ENCODE measurements at regions not wholly inside any gene's neighbourhood (a gene's known extent, or its start where the extent isn't known, plus 50 kb on each side); places are given as distances from the start of the nearest gene placed in this dataset.
"Not testable (repeated sequence)": the region's sequence is repeated elsewhere in the genome, so short reads cannot be mapped to it uniquely, and the experiment has no call there.

DNA sequence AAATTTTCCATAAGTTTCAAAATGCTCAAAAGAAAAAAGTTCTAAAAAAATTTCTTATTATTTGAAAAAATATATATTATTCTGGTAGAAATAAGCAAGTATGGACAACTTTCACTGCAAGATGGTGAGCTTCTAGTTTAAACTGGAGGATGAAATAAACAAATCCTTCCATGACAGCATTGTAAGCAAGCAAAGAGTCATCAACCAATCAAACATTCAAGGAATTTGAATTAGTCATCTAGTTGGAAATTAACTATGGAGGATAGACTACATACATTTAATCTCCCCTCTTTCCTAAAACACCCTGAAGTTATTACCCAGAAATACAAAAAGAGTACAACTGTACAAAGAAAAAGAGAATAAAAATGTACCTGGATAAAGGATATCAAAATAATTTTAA lies 51.0 kb upstream of the IRX5 start:
- TF ChIP-seq, protein P1, sequence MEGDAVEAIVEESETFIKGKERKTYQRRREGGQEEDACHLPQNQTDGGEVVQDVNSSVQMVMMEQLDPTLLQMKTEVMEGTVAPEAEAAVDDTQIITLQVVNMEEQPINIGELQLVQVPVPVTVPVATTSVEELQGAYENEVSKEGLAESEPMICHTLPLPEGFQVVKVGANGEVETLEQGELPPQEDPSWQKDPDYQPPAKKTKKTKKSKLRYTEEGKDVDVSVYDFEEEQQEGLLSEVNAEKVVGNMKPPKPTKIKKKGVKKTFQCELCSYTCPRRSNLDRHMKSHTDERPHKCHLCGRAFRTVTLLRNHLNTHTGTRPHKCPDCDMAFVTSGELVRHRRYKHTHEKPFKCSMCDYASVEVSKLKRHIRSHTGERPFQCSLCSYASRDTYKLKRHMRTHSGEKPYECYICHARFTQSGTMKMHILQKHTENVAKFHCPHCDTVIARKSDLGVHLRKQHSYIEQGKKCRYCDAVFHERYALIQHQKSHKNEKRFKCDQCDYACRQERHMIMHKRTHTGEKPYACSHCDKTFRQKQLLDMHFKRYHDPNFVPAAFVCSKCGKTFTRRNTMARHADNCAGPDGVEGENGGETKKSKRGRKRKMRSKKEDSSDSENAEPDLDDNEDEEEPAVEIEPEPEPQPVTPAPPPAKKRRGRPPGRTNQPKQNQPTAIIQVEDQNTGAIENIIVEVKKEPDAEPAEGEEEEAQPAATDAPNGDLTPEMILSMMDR (IDR thresholded peaks at IDR 0.05): no peak
- H3K4me1 ChIP-seq (ENCODE audit: control insufficient read depth in 1 of 2, low read depth in 2 of 2): no peaks in the 10 kb centered on the region
- no peaks in the 10 kb centered on the region for H3K27me3 ChIP-seq (replicated peaks; ENCODE audit: insufficient read depth)
- H3K27ac ChIP-seq: no peak overlapping the region
- no peak overlapping the region for H3K4me3 ChIP-seq
- peaks cover 12% of the 10 kb centered on the region for H3K9me3 ChIP-seq
- no peaks in the 10 kb centered on the region for H3K36me3 ChIP-seq
- no peak for DNase-seq (ENCODE audit: low spot score)
- no peak for ATAC-seq (ENCODE audit: insufficient number of reproducible peaks, low FRiP score, low read depth)

DNA sequence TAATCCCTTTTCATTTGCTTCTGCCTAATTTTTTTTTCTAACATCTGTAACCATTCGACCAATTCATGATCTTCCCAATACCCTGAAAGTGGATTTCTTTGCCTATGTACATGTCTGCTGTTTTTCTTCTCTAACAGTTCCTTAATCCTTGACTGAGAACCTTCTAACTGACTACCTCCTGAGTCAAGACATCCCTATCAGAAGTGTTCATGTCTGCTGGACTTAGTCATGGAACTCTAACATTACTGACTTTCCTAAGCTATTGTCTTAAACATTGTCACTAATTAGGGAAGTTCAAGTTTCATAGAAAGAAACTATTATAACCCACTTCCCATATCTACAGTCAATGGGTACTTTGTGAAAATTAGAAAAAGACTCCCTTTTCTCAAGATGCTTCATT lies 52.4 kb upstream of the IRX5 start:
- no peak overlapping the region for H3K4me3 ChIP-seq
- H3K27me3 ChIP-seq (replicated peaks; ENCODE audit: insufficient read depth): no peaks in the 10 kb centered on the region
- ATAC-seq (ENCODE audit: insufficient number of reproducible peaks, low FRiP score, low read depth) (peak; percentile 20), DNase-seq (ENCODE audit: low spot score) (no peak)
- no peaks in the 10 kb centered on the region for H3K4me1 ChIP-seq (ENCODE audit: control insufficient read depth in 1 of 2, low read depth in 2 of 2)
- H3K9me3 ChIP-seq: peaks cover 5% of the 10 kb centered on the region
- no peak overlapping the region for H3K27ac ChIP-seq
- TF ChIP-seq, protein P1 (IDR thresholded peaks at IDR 0.05): no peak
- H3K36me3 ChIP-seq: no peaks in the 10 kb centered on the region

DNA sequence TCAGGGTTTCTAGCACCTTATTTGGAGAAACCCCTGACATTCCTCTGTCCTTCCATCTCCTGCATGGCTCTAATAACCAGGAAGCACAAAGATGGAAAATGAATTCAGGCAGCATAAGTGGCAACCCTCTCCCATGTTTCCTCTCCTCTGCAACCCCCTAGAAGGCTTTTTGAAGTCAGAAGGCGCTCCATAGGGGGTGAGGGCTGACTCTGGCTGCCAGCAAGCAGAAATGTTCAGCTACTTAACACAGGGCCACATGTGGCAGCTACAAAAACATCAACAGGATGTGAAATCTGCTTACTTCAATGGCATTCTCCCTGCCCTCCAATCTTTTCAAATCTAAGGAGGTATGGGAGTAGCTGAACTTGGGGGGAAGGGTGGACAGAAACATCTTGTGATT lies 55.2 kb upstream of the IRX5 start:
- DNase-seq (ENCODE audit: low spot score) (no peak), ATAC-seq (ENCODE audit: insufficient number of reproducible peaks, low FRiP score, low read depth) (no peak)
- H3K27me3 ChIP-seq (replicated peaks; ENCODE audit: insufficient read depth): no peaks in the 10 kb centered on the region
- no peaks in the 10 kb centered on the region for H3K36me3 ChIP-seq
- TF ChIP-seq, protein P1 (IDR thresholded peaks at IDR 0.05): no peak
- no peak overlapping the region for H3K27ac ChIP-seq
- H3K4me1 ChIP-seq (ENCODE audit: control insufficient read depth in 1 of 2, low read depth in 2 of 2): no peaks in the 10 kb centered on the region
- H3K4me3 ChIP-seq: no peak overlapping the region
- H3K9me3 ChIP-seq: peaks cover 2% of the 10 kb centered on the region

DNA sequence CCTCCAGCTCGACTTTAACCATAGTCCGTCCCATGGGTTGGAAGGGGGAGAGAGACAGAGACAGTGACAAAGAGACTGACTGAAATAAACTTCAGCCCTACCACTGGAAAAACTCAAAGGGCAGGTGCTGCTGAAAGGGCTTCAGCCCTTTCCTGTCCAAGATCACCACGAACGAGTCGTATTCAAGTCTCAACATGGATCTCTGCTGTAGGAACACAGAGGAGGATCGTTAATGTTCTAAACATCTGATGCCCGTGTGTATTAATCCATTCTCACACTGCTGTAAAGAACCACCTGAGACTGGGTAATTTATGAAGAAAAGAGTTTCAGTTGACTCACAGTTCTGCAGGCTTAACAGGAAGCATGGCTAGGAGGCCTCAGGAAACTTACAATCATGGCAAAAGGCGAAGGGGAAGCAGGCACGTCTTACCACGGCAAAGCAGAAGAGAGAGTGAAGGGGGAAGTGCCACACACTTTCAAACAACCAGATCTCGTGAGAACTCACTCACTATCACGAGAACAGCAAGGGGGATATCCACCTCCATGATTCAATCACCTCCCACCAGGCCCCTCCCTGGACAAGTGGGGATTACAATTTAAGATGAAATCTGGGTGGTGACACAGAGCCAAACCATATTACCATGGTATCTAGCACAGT lies 56.8 kb upstream of the IRX5 start:
- H3K9me3 ChIP-seq; H3K27me3 ChIP-seq (replicated peaks; ENCODE audit: insufficient read depth); H3K4me3 ChIP-seq: not testable (repeated sequence)

DNA sequence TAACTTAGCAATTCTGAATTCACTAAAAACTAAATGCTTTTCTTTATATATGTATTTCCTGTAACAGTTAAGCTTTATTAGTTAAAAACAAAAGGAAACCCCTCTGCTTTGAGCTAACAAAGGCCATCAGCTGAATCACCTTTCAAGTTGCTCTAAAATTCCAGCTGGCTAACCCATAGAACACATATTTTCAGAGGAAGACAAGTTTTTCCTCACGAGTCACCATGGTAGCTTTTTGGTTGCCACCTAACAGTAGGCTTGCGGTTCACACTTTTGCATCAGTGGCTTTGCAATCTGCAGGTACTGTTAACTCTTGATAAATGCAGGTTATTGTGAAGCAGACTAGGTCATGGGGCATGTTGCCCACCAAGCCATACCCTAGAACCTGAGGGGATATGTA lies 57.6 kb upstream of the IRX5 start:
- TF ChIP-seq, protein P1 (IDR thresholded peaks at IDR 0.05): no peak
- no peak overlapping the region for H3K4me3 ChIP-seq
- ATAC-seq (ENCODE audit: insufficient number of reproducible peaks, low FRiP score, low read depth) (no peak), DNase-seq (ENCODE audit: low spot score) (no peak)
- no peaks in the 10 kb centered on the region for H3K9me3 ChIP-seq
- H3K27me3 ChIP-seq (replicated peaks; ENCODE audit: insufficient read depth): no peaks in the 10 kb centered on the region
- no peaks in the 10 kb centered on the region for H3K36me3 ChIP-seq
- no peaks in the 10 kb centered on the region for H3K4me1 ChIP-seq (ENCODE audit: control insufficient read depth in 1 of 2, low read depth in 2 of 2)
- no peak overlapping the region for H3K27ac ChIP-seq

More for the DNA sequence above, 56.8 kb upstream of the IRX5 start:
- not testable (repeated sequence) for H3K36me3 ChIP-seq; ATAC-seq (ENCODE audit: insufficient number of reproducible peaks, low FRiP score, low read depth); DNase-seq (ENCODE audit: low spot score); H3K27ac ChIP-seq; H3K4me1 ChIP-seq (ENCODE audit: control insufficient read depth in 1 of 2, low read depth in 2 of 2)

DNA sequence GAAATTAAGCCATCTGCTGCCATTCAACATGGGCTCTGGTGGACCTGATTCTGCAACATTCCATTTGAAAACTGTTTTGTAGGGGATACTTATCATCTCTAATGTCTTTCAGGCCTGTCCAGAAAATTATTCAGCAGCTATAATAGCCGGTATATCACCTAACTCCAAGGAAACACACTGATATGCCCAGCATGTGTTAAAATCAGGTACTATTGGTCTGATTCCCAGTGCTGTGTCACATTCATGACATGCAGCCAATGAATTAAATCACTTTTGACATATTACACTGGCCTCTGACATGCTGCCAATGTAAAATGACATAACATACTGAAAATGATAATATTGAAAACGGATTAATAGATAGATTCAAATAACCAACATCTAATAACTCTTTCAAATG lies 60.5 kb upstream of the IRX5 start:
- no peaks in the 10 kb centered on the region for H3K36me3 ChIP-seq
- no peak overlapping the region for H3K4me3 ChIP-seq
- TF ChIP-seq, protein P1 (IDR thresholded peaks at IDR 0.05): no peak
- DNase-seq (ENCODE audit: low spot score) (no peak), ATAC-seq (ENCODE audit: insufficient number of reproducible peaks, low FRiP score, low read depth) (no peak)
- H3K9me3 ChIP-seq: no peaks in the 10 kb centered on the region
- no peak overlapping the region for H3K27ac ChIP-seq
- no peaks in the 10 kb centered on the region for H3K27me3 ChIP-seq (replicated peaks; ENCODE audit: insufficient read depth)
- H3K4me1 ChIP-seq (ENCODE audit: control insufficient read depth in 1 of 2, low read depth in 2 of 2): no peaks in the 10 kb centered on the region

Measured in thoracic aorta (tissue), 2 donors.